ENCODE measurements at regions not wholly inside any gene's neighbourhood (a gene's known extent, or its start where the extent isn't known, plus 50 kb on each side); places are given as distances from the start of the nearest gene placed in this dataset.

GRCh38 chr9:27626244-27627187 lies 53.2 kb upstream of the C9orf72 start:
- TF ChIP-seq ZNF274 (CRISPR knock-in tag; IDR thresholded peaks at IDR 0.05) (no peak), ATF3 (CRISPR knock-in tag; IDR thresholded peaks at IDR 0.05) (no peak), ZNF281 (CRISPR knock-in tag; IDR thresholded peaks at IDR 0.05; ENCODE audit: borderline replicate concordance) (no peak), RELA (CRISPR knock-in tag; IDR thresholded peaks at IDR 0.05) (no peak), CEBPG (CRISPR knock-in tag; IDR thresholded peaks at IDR 0.05) (no peak), KIAA2018 (CRISPR knock-in tag; IDR thresholded peaks at IDR 0.05; ENCODE audit: borderline replicate concordance) (no peak), PAX8 (CRISPR knock-in tag; IDR thresholded peaks at IDR 0.05; ENCODE audit: borderline replicate concordance) (no peak), TAF15 (IDR thresholded peaks at IDR 0.05; ENCODE audit: low read depth, low read length, poor library complexity, severe bottlenecking) (no peak), ZSCAN9 (CRISPR knock-in tag; IDR thresholded peaks at IDR 0.05; ENCODE audit: borderline replicate concordance) (no peak), FOXM1 (CRISPR knock-in tag; IDR thresholded peaks at IDR 0.05) (no peak), MTERF4 (CRISPR knock-in tag; IDR thresholded peaks at IDR 0.05) (no peak), DNMT3B (CRISPR knock-in tag; conservative IDR thresholded peaks at IDR 0.05) (no peak), ZNF296 (CRISPR knock-in tag; conservative IDR thresholded peaks at IDR 0.05) (no peak)
